HCT116 (cell line): ENCODE measurements at regions not wholly inside any gene's neighbourhood (a gene's known extent, or its start where the extent isn't known, plus 50 kb on each side); places are given as distances from the start of the nearest gene placed in this dataset.

Experiments
- ATAC-seq: fragments of 200-7000 bp; cut with Tn5 transposase; 2 replicates; pipeline ENCODE4 v1.9.1; 2020; ENCODE audit warnings: mild to moderate bottlenecking, moderate library complexity
- BruUV-seq: library from RNA; stranded (reverse); fragments of 400-500 nt; replicated peaks from 2 replicates; lab custom pipeline; 2021; lab: Mats Ljungman, UMichigan
- CTCF ChIA-PET: fragments of 300-600 bp; sonication (Branson Sonifier 250); formaldehyde crosslinking; loops from one replicate; lab custom pipeline; 2021; ENCODE audit warnings: antibody characterized with exemption; lab: Charles Lee
- POLR2A ChIA-PET: fragments of 300-600, 350-600 bp; sonication (Branson Sonifier 250); formaldehyde crosslinking; loops from one replicate; lab custom pipeline; 2021; ENCODE audit warnings: antibody characterized with exemption; lab: Charles Lee
- RAD21 ChIA-PET, 2 experiments: fragments of 300-600 bp; sonication (Branson Sonifier 250); formaldehyde crosslinking; loops; one replicate each; lab custom pipeline; 2023; ENCODE audit warnings: low total read pairs in 2 of 2; ENCODE audit not compliant: uncharacterized antibody in 2 of 2, unreplicated experiment in 2 of 2, low non-redundant PET in 1 of 2; lab: Charles Lee
- DNase-seq: peaks from one replicate; pipeline ENCODE4 v3.0.0-alpha.2; 2010; ENCODE audit warnings: low read depth, low spot score
- H2AFZ ChIP-seq: fragments of 200-600 bp; shearing (Covaris generic), sonication (generic); 2 replicates; pipeline ENCODE4 v1.6.1; 2017; ENCODE audit warnings: low read depth, mixed run types, mixed read lengths, antibody characterized with exemption, low read length; ENCODE audit not compliant: poor library complexity, severe bottlenecking
- H3K27ac ChIP-seq: 2 replicates; pipeline ENCODE4 v1.5.1; 2012; ENCODE audit warnings: low read depth, low read length
- H3K27me3 ChIP-seq: fragments of 200-600 bp; sonication (generic); 2 replicates; pipeline ENCODE4 v1.6.1; 2016; ENCODE audit warnings: mixed run types, low read length, mixed read lengths; ENCODE audit not compliant: insufficient read depth
- H3K36me3 ChIP-seq, 2 experiments: fragments of 200-500 bp in 1 of 2; fragments of 200-600 bp in 1 of 2; sonication (Bioruptor generic) in 1 of 2; sonication (generic) in 1 of 2; 2 replicates each; pipeline versions ENCODE4 v1.5.1 to v1.6.1; 2014 to 2016; ENCODE audit warnings: low read length in 2 of 2, inconsistent platforms in 1 of 2, mixed read lengths in 1 of 2, mixed run types in 1 of 2; ENCODE audit not compliant: insufficient read depth in 2 of 2, control insufficient read depth in 1 of 2
- H3K4me1 ChIP-seq, 2 experiments: fragments of 200-600 bp in 1 of 2; sonication (generic) in 1 of 2; 2 replicates each; pipeline versions ENCODE4 v1.5.1 to v1.6.1; 2012 to 2017; ENCODE audit warnings: low read length in 2 of 2, inconsistent platforms in 1 of 2, mild to moderate bottlenecking in 1 of 2, mixed read lengths in 1 of 2, mixed run types in 1 of 2, moderate library complexity in 1 of 2; ENCODE audit not compliant: insufficient read depth in 2 of 2, control insufficient read depth in 1 of 2
- H3K4me2 ChIP-seq: fragments of 200-600 bp; sonication (generic); 2 replicates; pipeline ENCODE4 v1.6.1; 2017; ENCODE audit warnings: mixed run types, low read length, mixed read lengths
- H3K4me3 ChIP-seq, 2 experiments: fragments of 200-600 bp in 1 of 2; sonication (generic) in 1 of 2; replicated peaks in 1 of 2; 2 replicates each; pipeline ENCODE4 v1.5.1; 2011 to 2016; ENCODE audit warnings: low read length in 2 of 2, control low read depth in 1 of 2, low read depth in 1 of 2, mild to moderate bottlenecking in 1 of 2, mixed read lengths in 1 of 2, mixed run types in 1 of 2
- H3K79me2 ChIP-seq: fragments of 200-600 bp; sonication (generic); 2 replicates; pipeline ENCODE4 v1.6.1; 2017; ENCODE audit warnings: mild to moderate bottlenecking, mixed run types, low read length, moderate library complexity, mixed read lengths; ENCODE audit not compliant: insufficient read depth
- H3K9ac ChIP-seq: fragments of 200-600 bp; sonication (generic); 2 replicates; pipeline ENCODE4 v1.6.1; 2016; ENCODE audit warnings: low read length, mixed read lengths
- H3K9me2 ChIP-seq: fragments of 200-600 bp; sonication (generic), shearing (Covaris generic); 2 replicates; pipeline ENCODE4 v1.6.1; 2017; ENCODE audit warnings: mixed run types, mild to moderate bottlenecking, moderate library complexity; ENCODE audit not compliant: insufficient read depth
- H3K9me3 ChIP-seq, 2 experiments: fragments of 200-500 bp in 1 of 2; fragments of 200-600 bp in 1 of 2; sonication (Bioruptor generic) in 1 of 2; sonication (generic) in 1 of 2; 2 replicates each; pipeline ENCODE4 v1.6.1; 2014 to 2017; ENCODE audit warnings: low read length in 2 of 2, mixed read lengths in 2 of 2, inconsistent platforms in 1 of 2, low read depth in 1 of 2, mild to moderate bottlenecking in 1 of 2, mixed run types in 1 of 2, moderate library complexity in 1 of 2; ENCODE audit not compliant: control insufficient read depth in 1 of 2, insufficient read depth in 1 of 2
- H4K20me1 ChIP-seq: fragments of 200-600 bp; sonication (generic), shearing (Covaris generic); 2 replicates; pipeline ENCODE4 v1.6.1; 2017; ENCODE audit warnings: mixed run types, mild to moderate bottlenecking, moderate library complexity; ENCODE audit not compliant: insufficient read depth
- FOSL1 ChIP-seq: IDR thresholded peaks from 2 replicates; pipeline ENCODE4 v1.6.1; 2012; ENCODE audit warnings: low read depth
- RAD21 ChIP-seq: IDR thresholded peaks from 2 replicates; pipeline ENCODE4 v1.6.1; 2012; ENCODE audit warnings: low read depth, mild to moderate bottlenecking
- YY1 ChIP-seq: IDR thresholded peaks from 2 replicates; pipeline ENCODE4 v1.6.1; 2011; ENCODE audit warnings: low read length, low read depth, moderate library complexity, mild to moderate bottlenecking; ENCODE audit not compliant: insufficient replicate concordance; ENCODE audit errors: extremely low read depth
- intact Hi-C: fragments of 100-400 bp; cut with micrococcal nuclease; formaldehyde crosslinking; loops from 2 replicates; pipeline ENCODE4 v1.10.0; 2022
- TF ChIP-seq, protein P1 (sequence below): IDR thresholded peaks from 2 replicates; pipeline ENCODE4 v1.6.1; 2012
- TF ChIP-seq, protein P2 (sequence below): IDR thresholded peaks from 2 replicates; pipeline ENCODE4 v1.6.1; 2012; ENCODE audit warnings: low read depth
- TF ChIP-seq, protein P3 (sequence below): IDR thresholded peaks from 2 replicates; pipeline ENCODE4 v1.6.1; 2011; ENCODE audit warnings: mild to moderate bottlenecking, low read length, moderate library complexity; ENCODE audit not compliant: insufficient replicate concordance; ENCODE audit errors: extremely low read depth
- TF ChIP-seq, protein P4 (sequence below): IDR thresholded peaks from 2 replicates; pipeline ENCODE4 v1.6.1; 2012

DNA sequence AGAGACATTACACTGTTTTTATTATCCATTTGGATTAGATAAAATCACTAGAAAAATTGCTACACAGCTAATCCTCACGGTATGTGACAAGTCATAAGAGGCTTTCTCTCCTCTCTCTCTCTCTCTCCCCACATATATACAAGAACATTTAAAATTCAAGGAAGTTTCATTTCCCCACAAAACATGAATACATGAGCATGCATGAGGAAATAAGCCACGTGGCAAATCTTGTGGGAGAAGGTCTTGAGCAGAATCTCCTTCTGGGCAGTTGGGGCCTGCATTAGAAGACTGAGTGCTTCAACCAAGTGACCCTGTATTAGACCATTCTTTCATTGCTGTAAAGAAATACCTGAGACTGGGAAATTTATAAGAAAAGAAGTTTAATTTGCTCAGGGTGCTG is 1313.1 kb downstream of the MRPL39 start:
- Histone ChIP-seq H3K9me3 (peaks cover 7 to 14% of the 10 kb centered on the region in 2 experiments; a peak in 2 of 4 replicates), H3K4me1 (no peaks in the 10 kb centered on the region), H3K27ac (no peak overlapping the region), H3K4me2 (no peak overlapping the region), H3K9ac (no peak overlapping the region), H2AFZ (no peak overlapping the region), H4K20me1 (no peaks in the 10 kb centered on the region), H3K4me3 (no peak overlapping the region), H3K79me2 (no peaks in the 10 kb centered on the region), H3K27me3 (no peaks in the 10 kb centered on the region), H3K36me3 (no peaks in the 10 kb centered on the region), H3K9me2 (no peaks in the 10 kb centered on the region)
- ChIA-PET RAD21 (no interaction called here), CTCF (no interaction called here), POLR2A (no interaction called here)
- TF ChIP-seq FOSL1 (no peak), YY1 (no peak), RAD21 (no peak)
- TF ChIP-seq, protein P1, sequence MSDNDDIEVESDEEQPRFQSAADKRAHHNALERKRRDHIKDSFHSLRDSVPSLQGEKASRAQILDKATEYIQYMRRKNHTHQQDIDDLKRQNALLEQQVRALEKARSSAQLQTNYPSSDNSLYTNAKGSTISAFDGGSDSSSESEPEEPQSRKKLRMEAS: no peak
- TF ChIP-seq, protein P2, sequence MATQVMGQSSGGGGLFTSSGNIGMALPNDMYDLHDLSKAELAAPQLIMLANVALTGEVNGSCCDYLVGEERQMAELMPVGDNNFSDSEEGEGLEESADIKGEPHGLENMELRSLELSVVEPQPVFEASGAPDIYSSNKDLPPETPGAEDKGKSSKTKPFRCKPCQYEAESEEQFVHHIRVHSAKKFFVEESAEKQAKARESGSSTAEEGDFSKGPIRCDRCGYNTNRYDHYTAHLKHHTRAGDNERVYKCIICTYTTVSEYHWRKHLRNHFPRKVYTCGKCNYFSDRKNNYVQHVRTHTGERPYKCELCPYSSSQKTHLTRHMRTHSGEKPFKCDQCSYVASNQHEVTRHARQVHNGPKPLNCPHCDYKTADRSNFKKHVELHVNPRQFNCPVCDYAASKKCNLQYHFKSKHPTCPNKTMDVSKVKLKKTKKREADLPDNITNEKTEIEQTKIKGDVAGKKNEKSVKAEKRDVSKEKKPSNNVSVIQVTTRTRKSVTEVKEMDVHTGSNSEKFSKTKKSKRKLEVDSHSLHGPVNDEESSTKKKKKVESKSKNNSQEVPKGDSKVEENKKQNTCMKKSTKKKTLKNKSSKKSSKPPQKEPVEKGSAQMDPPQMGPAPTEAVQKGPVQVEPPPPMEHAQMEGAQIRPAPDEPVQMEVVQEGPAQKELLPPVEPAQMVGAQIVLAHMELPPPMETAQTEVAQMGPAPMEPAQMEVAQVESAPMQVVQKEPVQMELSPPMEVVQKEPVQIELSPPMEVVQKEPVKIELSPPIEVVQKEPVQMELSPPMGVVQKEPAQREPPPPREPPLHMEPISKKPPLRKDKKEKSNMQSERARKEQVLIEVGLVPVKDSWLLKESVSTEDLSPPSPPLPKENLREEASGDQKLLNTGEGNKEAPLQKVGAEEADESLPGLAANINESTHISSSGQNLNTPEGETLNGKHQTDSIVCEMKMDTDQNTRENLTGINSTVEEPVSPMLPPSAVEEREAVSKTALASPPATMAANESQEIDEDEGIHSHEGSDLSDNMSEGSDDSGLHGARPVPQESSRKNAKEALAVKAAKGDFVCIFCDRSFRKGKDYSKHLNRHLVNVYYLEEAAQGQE: no peak
- TF ChIP-seq, protein P3, sequence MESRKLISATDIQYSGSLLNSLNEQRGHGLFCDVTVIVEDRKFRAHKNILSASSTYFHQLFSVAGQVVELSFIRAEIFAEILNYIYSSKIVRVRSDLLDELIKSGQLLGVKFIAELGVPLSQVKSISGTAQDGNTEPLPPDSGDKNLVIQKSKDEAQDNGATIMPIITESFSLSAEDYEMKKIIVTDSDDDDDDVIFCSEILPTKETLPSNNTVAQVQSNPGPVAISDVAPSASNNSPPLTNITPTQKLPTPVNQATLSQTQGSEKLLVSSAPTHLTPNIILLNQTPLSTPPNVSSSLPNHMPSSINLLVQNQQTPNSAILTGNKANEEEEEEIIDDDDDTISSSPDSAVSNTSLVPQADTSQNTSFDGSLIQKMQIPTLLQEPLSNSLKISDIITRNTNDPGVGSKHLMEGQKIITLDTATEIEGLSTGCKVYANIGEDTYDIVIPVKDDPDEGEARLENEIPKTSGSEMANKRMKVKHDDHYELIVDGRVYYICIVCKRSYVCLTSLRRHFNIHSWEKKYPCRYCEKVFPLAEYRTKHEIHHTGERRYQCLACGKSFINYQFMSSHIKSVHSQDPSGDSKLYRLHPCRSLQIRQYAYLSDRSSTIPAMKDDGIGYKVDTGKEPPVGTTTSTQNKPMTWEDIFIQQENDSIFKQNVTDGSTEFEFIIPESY: no peak
- TF ChIP-seq, protein P4, sequence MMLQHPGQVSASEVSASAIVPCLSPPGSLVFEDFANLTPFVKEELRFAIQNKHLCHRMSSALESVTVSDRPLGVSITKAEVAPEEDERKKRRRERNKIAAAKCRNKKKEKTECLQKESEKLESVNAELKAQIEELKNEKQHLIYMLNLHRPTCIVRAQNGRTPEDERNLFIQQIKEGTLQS: no peak
- intact Hi-C loops: no loop called here
- DNase-seq: no peak
- no TSS peak for BruUV-seq
- no peak for ATAC-seq
